ENCODE measurements at regions not wholly inside any gene's neighbourhood (a gene's known extent, or its start where the extent isn't known, plus 50 kb on each side); places are given as distances from the start of the nearest gene placed in this dataset.

GRCh38 chr21:21831036-21831435 lies 832.8 kb downstream of the NCAM2 start:
- TF ChIP-seq CTCF (IDR thresholded peaks at IDR 0.05; ENCODE audit: control extremely low read depth in 1 of 3, insufficient read depth in 1 of 3, low read depth in 1 of 3, low read length in 3 of 3) (no peak), POLR2A (IDR thresholded peaks at IDR 0.05; ENCODE audit: control extremely low read depth in 1 of 2, low read depth in 2 of 2, low read length in 2 of 2) (no peak), SP1 (IDR thresholded peaks at IDR 0.05; ENCODE audit: low read depth, low read length) (no peak), CHD2 (IDR thresholded peaks at IDR 0.05; ENCODE audit: low read length) (no peak), JUND (IDR thresholded peaks at IDR 0.05; ENCODE audit: low read length) (no peak)

Measured in H1 (cell line).